SK-N-SH (cell line): ENCODE measurements at regions not wholly inside any gene's neighbourhood (a gene's known extent, or its start where the extent isn't known, plus 50 kb on each side); places are given as distances from the start of the nearest gene placed in this dataset.

ENCODE experiments used
- EP300 ChIP-seq, 2 experiments: IDR thresholded peaks; 2 replicates each; pipeline versions ENCODE4 v1.4.0 to v1.6.1; 2012; ENCODE audit warnings: borderline replicate concordance in 1 of 2, low read depth in 1 of 2, low read length in 1 of 2
- NRF1 ChIP-seq: IDR thresholded peaks from 2 replicates; pipeline ENCODE4 v1.6.1; 2012; ENCODE audit warnings: low read depth, mild to moderate bottlenecking, low read length
- RFX5 ChIP-seq: IDR thresholded peaks from 2 replicates; pipeline ENCODE4 v1.6.1; 2012; ENCODE audit warnings: mild to moderate bottlenecking, improper control_type of control experiment, low read length
- SIN3A ChIP-seq: IDR thresholded peaks from 2 replicates; pipeline ENCODE4 v1.6.1; 2012; ENCODE audit warnings: low read depth, mild to moderate bottlenecking, low read length, moderate library complexity, borderline replicate concordance
- TAF1 ChIP-seq: IDR thresholded peaks from 2 replicates; pipeline ENCODE4 v1.6.1; 2012; ENCODE audit warnings: low read depth, mild to moderate bottlenecking, low read length, moderate library complexity, borderline replicate concordance
- TEAD4 ChIP-seq: IDR thresholded peaks from 2 replicates; pipeline ENCODE4 v1.4.0; 2012; ENCODE audit warnings: mild to moderate bottlenecking, borderline replicate concordance; ENCODE audit not compliant: insufficient read depth
- TF ChIP-seq, protein P1 (sequence below): fragments of 200-600 bp; sonication (generic); IDR thresholded peaks from 2 replicates; pipeline ENCODE4 v1.6.1; 2017; ENCODE audit warnings: antibody characterized with exemption, mild to moderate bottlenecking, moderate library complexity
- TF ChIP-seq, protein P2 (sequence below): IDR thresholded peaks from 2 replicates; pipeline ENCODE4 v1.4.0; 2012; ENCODE audit warnings: low read depth
- TF ChIP-seq, protein P3 (sequence below): IDR thresholded peaks from 2 replicates; pipeline ENCODE4 v1.6.1; 2012; ENCODE audit warnings: mild to moderate bottlenecking, low read depth, low read length, moderate library complexity
- TF ChIP-seq, protein P4 (sequence below): IDR thresholded peaks from 2 replicates; pipeline ENCODE4; 2012
- TF ChIP-seq, protein P5 (sequence below): fragments of 150-350 bp; IDR thresholded peaks from 2 replicates; pipeline ENCODE4 v1.6.1; 2017; ENCODE audit warnings: antibody characterized with exemption, low read length, low read depth, borderline replicate concordance

DNA sequence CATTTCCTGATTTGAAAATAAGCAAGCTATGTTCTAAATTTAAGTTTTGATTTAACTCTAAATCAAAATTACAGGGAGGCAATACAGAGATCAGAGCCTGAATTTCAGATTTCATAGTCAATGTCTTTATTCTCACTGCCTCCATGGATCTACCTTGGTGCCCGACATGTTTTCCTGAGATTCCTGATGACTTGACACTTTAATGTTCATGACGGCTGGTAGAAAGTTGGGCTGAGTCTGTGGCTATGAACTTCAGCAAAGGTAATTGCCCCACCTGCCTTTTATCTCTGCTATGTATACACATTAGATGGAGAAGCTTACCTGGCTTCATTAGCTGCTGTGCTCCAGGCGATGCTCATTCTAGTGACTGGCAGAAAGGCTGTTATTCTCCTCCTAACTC is 1390.5 kb upstream of the CELF4 start:
- no peak for TF ChIP-seq TEAD4
- TF ChIP-seq, protein P1, sequence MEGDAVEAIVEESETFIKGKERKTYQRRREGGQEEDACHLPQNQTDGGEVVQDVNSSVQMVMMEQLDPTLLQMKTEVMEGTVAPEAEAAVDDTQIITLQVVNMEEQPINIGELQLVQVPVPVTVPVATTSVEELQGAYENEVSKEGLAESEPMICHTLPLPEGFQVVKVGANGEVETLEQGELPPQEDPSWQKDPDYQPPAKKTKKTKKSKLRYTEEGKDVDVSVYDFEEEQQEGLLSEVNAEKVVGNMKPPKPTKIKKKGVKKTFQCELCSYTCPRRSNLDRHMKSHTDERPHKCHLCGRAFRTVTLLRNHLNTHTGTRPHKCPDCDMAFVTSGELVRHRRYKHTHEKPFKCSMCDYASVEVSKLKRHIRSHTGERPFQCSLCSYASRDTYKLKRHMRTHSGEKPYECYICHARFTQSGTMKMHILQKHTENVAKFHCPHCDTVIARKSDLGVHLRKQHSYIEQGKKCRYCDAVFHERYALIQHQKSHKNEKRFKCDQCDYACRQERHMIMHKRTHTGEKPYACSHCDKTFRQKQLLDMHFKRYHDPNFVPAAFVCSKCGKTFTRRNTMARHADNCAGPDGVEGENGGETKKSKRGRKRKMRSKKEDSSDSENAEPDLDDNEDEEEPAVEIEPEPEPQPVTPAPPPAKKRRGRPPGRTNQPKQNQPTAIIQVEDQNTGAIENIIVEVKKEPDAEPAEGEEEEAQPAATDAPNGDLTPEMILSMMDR: no peak
- TF ChIP-seq, protein P2, sequence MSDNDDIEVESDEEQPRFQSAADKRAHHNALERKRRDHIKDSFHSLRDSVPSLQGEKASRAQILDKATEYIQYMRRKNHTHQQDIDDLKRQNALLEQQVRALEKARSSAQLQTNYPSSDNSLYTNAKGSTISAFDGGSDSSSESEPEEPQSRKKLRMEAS: no peak
- TF ChIP-seq EP300 (IDR thresholded peaks at IDR 0.05; ENCODE audit: borderline replicate concordance in 1 of 2, low read depth in 1 of 2, low read length in 1 of 2): no peak
- no peak for TF ChIP-seq NRF1
- no peak for TF ChIP-seq RFX5
- TF ChIP-seq, protein P3, sequence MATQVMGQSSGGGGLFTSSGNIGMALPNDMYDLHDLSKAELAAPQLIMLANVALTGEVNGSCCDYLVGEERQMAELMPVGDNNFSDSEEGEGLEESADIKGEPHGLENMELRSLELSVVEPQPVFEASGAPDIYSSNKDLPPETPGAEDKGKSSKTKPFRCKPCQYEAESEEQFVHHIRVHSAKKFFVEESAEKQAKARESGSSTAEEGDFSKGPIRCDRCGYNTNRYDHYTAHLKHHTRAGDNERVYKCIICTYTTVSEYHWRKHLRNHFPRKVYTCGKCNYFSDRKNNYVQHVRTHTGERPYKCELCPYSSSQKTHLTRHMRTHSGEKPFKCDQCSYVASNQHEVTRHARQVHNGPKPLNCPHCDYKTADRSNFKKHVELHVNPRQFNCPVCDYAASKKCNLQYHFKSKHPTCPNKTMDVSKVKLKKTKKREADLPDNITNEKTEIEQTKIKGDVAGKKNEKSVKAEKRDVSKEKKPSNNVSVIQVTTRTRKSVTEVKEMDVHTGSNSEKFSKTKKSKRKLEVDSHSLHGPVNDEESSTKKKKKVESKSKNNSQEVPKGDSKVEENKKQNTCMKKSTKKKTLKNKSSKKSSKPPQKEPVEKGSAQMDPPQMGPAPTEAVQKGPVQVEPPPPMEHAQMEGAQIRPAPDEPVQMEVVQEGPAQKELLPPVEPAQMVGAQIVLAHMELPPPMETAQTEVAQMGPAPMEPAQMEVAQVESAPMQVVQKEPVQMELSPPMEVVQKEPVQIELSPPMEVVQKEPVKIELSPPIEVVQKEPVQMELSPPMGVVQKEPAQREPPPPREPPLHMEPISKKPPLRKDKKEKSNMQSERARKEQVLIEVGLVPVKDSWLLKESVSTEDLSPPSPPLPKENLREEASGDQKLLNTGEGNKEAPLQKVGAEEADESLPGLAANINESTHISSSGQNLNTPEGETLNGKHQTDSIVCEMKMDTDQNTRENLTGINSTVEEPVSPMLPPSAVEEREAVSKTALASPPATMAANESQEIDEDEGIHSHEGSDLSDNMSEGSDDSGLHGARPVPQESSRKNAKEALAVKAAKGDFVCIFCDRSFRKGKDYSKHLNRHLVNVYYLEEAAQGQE: no peak
- TF ChIP-seq TAF1: no peak
- TF ChIP-seq, protein P4, sequence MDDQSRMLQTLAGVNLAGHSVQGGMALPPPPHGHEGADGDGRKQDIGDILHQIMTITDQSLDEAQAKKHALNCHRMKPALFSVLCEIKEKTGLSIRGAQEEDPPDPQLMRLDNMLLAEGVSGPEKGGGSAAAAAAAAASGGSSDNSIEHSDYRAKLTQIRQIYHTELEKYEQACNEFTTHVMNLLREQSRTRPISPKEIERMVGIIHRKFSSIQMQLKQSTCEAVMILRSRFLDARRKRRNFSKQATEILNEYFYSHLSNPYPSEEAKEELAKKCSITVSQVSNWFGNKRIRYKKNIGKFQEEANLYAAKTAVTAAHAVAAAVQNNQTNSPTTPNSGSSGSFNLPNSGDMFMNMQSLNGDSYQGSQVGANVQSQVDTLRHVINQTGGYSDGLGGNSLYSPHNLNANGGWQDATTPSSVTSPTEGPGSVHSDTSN: no peak
- TF ChIP-seq SIN3A: no peak
- TF ChIP-seq, protein P5, sequence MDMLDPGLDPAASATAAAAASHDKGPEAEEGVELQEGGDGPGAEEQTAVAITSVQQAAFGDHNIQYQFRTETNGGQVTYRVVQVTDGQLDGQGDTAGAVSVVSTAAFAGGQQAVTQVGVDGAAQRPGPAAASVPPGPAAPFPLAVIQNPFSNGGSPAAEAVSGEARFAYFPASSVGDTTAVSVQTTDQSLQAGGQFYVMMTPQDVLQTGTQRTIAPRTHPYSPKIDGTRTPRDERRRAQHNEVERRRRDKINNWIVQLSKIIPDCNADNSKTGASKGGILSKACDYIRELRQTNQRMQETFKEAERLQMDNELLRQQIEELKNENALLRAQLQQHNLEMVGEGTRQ: no peak
